ENCODE measurements at regions not wholly inside any gene's neighbourhood (a gene's known extent, or its start where the extent isn't known, plus 50 kb on each side); places are given as distances from the start of the nearest gene placed in this dataset.
"Not testable (repeated sequence)": the region's sequence is repeated elsewhere in the genome, so short reads cannot be mapped to it uniquely, and the experiment has no call there.

GRCh38 chr4:115548123-115548522 lies 434.7 kb upstream of the NDST4 start:
- H3K79me2 ChIP-seq (ENCODE audit: control insufficient read depth, insufficient read depth, low read length, unreplicated experiment), result no peaks in the 10 kb centered on the region
- H3K27me3 ChIP-seq (ENCODE audit: insufficient read depth, low read length), result no peaks in the 10 kb centered on the region
- H3K27ac ChIP-seq (ENCODE audit: low read depth, low read length), result no peak overlapping the region
- H2AFZ ChIP-seq (ENCODE audit: low read length, unreplicated experiment), result no peak overlapping the region
- H3K4me1 ChIP-seq (ENCODE audit: control insufficient read depth, insufficient read depth, low read length, unreplicated experiment), result no peaks in the 10 kb centered on the region
- no peak overlapping the region for H3K4me3 ChIP-seq (ENCODE audit: low read depth, low read length)
- H3K36me3 ChIP-seq (ENCODE audit: insufficient read depth, low read length), result no peaks in the 10 kb centered on the region

GRCh38 chr4:115537387-115537786 lies 424.0 kb upstream of the NDST4 start:
- Histone ChIP-seq H3K27ac (ENCODE audit: low read depth, low read length) (no peak overlapping the region), H3K79me2 (ENCODE audit: control insufficient read depth, insufficient read depth, low read length, unreplicated experiment) (no peaks in the 10 kb centered on the region), H2AFZ (ENCODE audit: low read length, unreplicated experiment) (no peak overlapping the region), H3K27me3 (ENCODE audit: insufficient read depth, low read length) (peaks cover 3% of the 10 kb centered on the region; the same call in 1 of the 2 replicates), H3K36me3 (ENCODE audit: insufficient read depth, low read length) (no peaks in the 10 kb centered on the region), H3K4me1 (ENCODE audit: control insufficient read depth, insufficient read depth, low read length, unreplicated experiment) (no peaks in the 10 kb centered on the region), H3K4me3 (ENCODE audit: low read depth, low read length) (no peak overlapping the region)

GRCh38 chr4:115529126-115529525 lies 415.7 kb upstream of the NDST4 start:
- Histone ChIP-seq H3K36me3 (ENCODE audit: insufficient read depth, low read length) (no peaks in the 10 kb centered on the region), H3K27ac (ENCODE audit: low read depth, low read length) (no peak overlapping the region), H2AFZ (ENCODE audit: low read length, unreplicated experiment) (no peak overlapping the region), H3K4me3 (ENCODE audit: low read depth, low read length) (no peak overlapping the region), H3K27me3 (ENCODE audit: insufficient read depth, low read length) (no peaks in the 10 kb centered on the region), H3K4me1 (ENCODE audit: control insufficient read depth, insufficient read depth, low read length, unreplicated experiment) (no peaks in the 10 kb centered on the region), H3K79me2 (ENCODE audit: control insufficient read depth, insufficient read depth, low read length, unreplicated experiment) (no peaks in the 10 kb centered on the region)

- not testable (repeated sequence) for H2AFZ ChIP-seq (ENCODE audit: low read length, unreplicated experiment); H3K4me3 ChIP-seq (ENCODE audit: low read depth, low read length); H3K4me1 ChIP-seq (ENCODE audit: control insufficient read depth, insufficient read depth, low read length, unreplicated experiment); H3K79me2 ChIP-seq (ENCODE audit: control insufficient read depth, insufficient read depth, low read length, unreplicated experiment); H3K36me3 ChIP-seq (ENCODE audit: insufficient read depth, low read length); H3K27ac ChIP-seq (ENCODE audit: low read depth, low read length); H3K27me3 ChIP-seq (ENCODE audit: insufficient read depth, low read length)
Measured at GRCh38 chr4:115519476-115519875, 406.1 kb upstream of the NDST4 start.

GRCh38 chr4:115515772-115516171 lies 402.4 kb upstream of the NDST4 start:
- H2AFZ ChIP-seq (ENCODE audit: low read length, unreplicated experiment), result no peak overlapping the region
- H3K4me1 ChIP-seq (ENCODE audit: control insufficient read depth, insufficient read depth, low read length, unreplicated experiment), result no peaks in the 10 kb centered on the region
- H3K79me2 ChIP-seq (ENCODE audit: control insufficient read depth, insufficient read depth, low read length, unreplicated experiment), result no peaks in the 10 kb centered on the region
- no peaks in the 10 kb centered on the region for H3K36me3 ChIP-seq (ENCODE audit: insufficient read depth, low read length)
- no peaks in the 10 kb centered on the region for H3K27me3 ChIP-seq (ENCODE audit: insufficient read depth, low read length)
- no peak overlapping the region for H3K4me3 ChIP-seq (ENCODE audit: low read depth, low read length)
- no peak overlapping the region for H3K27ac ChIP-seq (ENCODE audit: low read depth, low read length)

- Histone ChIP-seq H3K79me2 (ENCODE audit: control insufficient read depth, insufficient read depth, low read length, unreplicated experiment) (no peaks in the 10 kb centered on the region), H3K36me3 (ENCODE audit: insufficient read depth, low read length) (no peaks in the 10 kb centered on the region), H3K4me1 (ENCODE audit: control insufficient read depth, insufficient read depth, low read length, unreplicated experiment) (no peaks in the 10 kb centered on the region), H3K4me3 (ENCODE audit: low read depth, low read length) (no peak overlapping the region), H3K27me3 (ENCODE audit: insufficient read depth, low read length) (no peaks in the 10 kb centered on the region), H3K27ac (ENCODE audit: low read depth, low read length) (no peak overlapping the region), H2AFZ (ENCODE audit: low read length, unreplicated experiment) (no peak overlapping the region)
Measured at GRCh38 chr4:115515366-115515765, 401.9 kb upstream of the NDST4 start.

GRCh38 chr4:115514675-115515074 lies 401.3 kb upstream of the NDST4 start:
- Histone ChIP-seq H3K36me3 (ENCODE audit: insufficient read depth, low read length) (no peaks in the 10 kb centered on the region), H3K27ac (ENCODE audit: low read depth, low read length) (no peak overlapping the region)

GRCh38 chr4:115505326-115505725 lies 391.9 kb upstream of the NDST4 start:
- Histone ChIP-seq H3K4me1 (ENCODE audit: control insufficient read depth, insufficient read depth, low read length, unreplicated experiment) (no peaks in the 10 kb centered on the region), H3K27me3 (ENCODE audit: insufficient read depth, low read length) (no peaks in the 10 kb centered on the region), H3K79me2 (ENCODE audit: control insufficient read depth, insufficient read depth, low read length, unreplicated experiment) (no peaks in the 10 kb centered on the region), H3K36me3 (ENCODE audit: insufficient read depth, low read length) (no peaks in the 10 kb centered on the region), H2AFZ (ENCODE audit: low read length, unreplicated experiment) (no peak overlapping the region), H3K27ac (ENCODE audit: low read depth, low read length) (no peak overlapping the region), H3K4me3 (ENCODE audit: low read depth, low read length) (no peak overlapping the region)

More at GRCh38 chr4:115514675-115515074, 401.3 kb upstream of the NDST4 start:
- H3K4me3 ChIP-seq (ENCODE audit: low read depth, low read length), result no peak overlapping the region
- no peaks in the 10 kb centered on the region for H3K27me3 ChIP-seq (ENCODE audit: insufficient read depth, low read length)
- H3K79me2 ChIP-seq (ENCODE audit: control insufficient read depth, insufficient read depth, low read length, unreplicated experiment), result no peaks in the 10 kb centered on the region
- H2AFZ ChIP-seq (ENCODE audit: low read length, unreplicated experiment), result no peak overlapping the region
- H3K4me1 ChIP-seq (ENCODE audit: control insufficient read depth, insufficient read depth, low read length, unreplicated experiment), result no peaks in the 10 kb centered on the region

- Histone ChIP-seq H3K79me2 (ENCODE audit: control insufficient read depth, insufficient read depth, low read length, unreplicated experiment) (no peaks in the 10 kb centered on the region), H3K27me3 (ENCODE audit: insufficient read depth, low read length) (no peaks in the 10 kb centered on the region), H2AFZ (ENCODE audit: low read length, unreplicated experiment) (no peak overlapping the region), H3K4me1 (ENCODE audit: control insufficient read depth, insufficient read depth, low read length, unreplicated experiment) (no peaks in the 10 kb centered on the region), H3K4me3 (ENCODE audit: low read depth, low read length) (no peak overlapping the region), H3K36me3 (ENCODE audit: insufficient read depth, low read length) (no peaks in the 10 kb centered on the region), H3K27ac (ENCODE audit: low read depth, low read length) (no peak overlapping the region)
Measured at GRCh38 chr4:115501656-115502055, 388.2 kb upstream of the NDST4 start.

- H3K4me1 ChIP-seq (ENCODE audit: control insufficient read depth, insufficient read depth, low read length, unreplicated experiment); H3K27me3 ChIP-seq (ENCODE audit: insufficient read depth, low read length); H3K27ac ChIP-seq (ENCODE audit: low read depth, low read length); H2AFZ ChIP-seq (ENCODE audit: low read length, unreplicated experiment); H3K4me3 ChIP-seq (ENCODE audit: low read depth, low read length); H3K36me3 ChIP-seq (ENCODE audit: insufficient read depth, low read length); H3K79me2 ChIP-seq (ENCODE audit: control insufficient read depth, insufficient read depth, low read length, unreplicated experiment): not testable (repeated sequence)
Measured at GRCh38 chr4:115493770-115494169, 380.4 kb upstream of the NDST4 start.

- no peaks in the 10 kb centered on the region for H3K4me1 ChIP-seq (ENCODE audit: control insufficient read depth, insufficient read depth, low read length, unreplicated experiment)
- no peak overlapping the region for H3K4me3 ChIP-seq (ENCODE audit: low read depth, low read length)
- H2AFZ ChIP-seq (ENCODE audit: low read length, unreplicated experiment), result no peak overlapping the region
- H3K36me3 ChIP-seq (ENCODE audit: insufficient read depth, low read length), result no peaks in the 10 kb centered on the region
- H3K27me3 ChIP-seq (ENCODE audit: insufficient read depth, low read length), result no peaks in the 10 kb centered on the region
- no peak overlapping the region for H3K27ac ChIP-seq (ENCODE audit: low read depth, low read length)
- H3K79me2 ChIP-seq (ENCODE audit: control insufficient read depth, insufficient read depth, low read length, unreplicated experiment), result no peaks in the 10 kb centered on the region
Measured at GRCh38 chr4:115491686-115492085, 378.3 kb upstream of the NDST4 start.

Data from ACC112 (cell line).